Esophagus squamous epithelium (tissue), 4 donors: ENCODE measurements at regions not wholly inside any gene's neighbourhood (a gene's known extent, or its start where the extent isn't known, plus 50 kb on each side); places are given as distances from the start of the nearest gene placed in this dataset.

Experiments
- CTCF ChIP-seq, 6 experiments: fragments of 450-650 bp in 4 of 6; fragments of 200-600 bp in 2 of 6; sonication (generic) in 2 of 6; IDR thresholded peaks; one replicate each; pipeline ENCODE4 v1.5.1; 2016 to 2019; ENCODE audit warnings: antibody characterized with exemption in 6 of 6, mild to moderate bottlenecking in 4 of 6, moderate library complexity in 4 of 6
- POLR2A ChIP-seq, 4 donors: fragments of 450-650 bp; IDR thresholded peaks; one replicate each; pipeline ENCODE4 v1.6.1; 2017; ENCODE audit warnings: antibody characterized with exemption in 4 of 4, mild to moderate bottlenecking in 4 of 4, moderate library complexity in 3 of 4

- TF ChIP-seq CTCF (IDR thresholded peaks at IDR 0.05) = no peak
- no peak for TF ChIP-seq POLR2A (IDR thresholded peaks at IDR 0.05)
These were observed 167.5 kb downstream of the SEPTIN7 start for GRCh38 chr7:35968140-35968940.
